Activated CD4-positive, alpha-beta T cell treated with anti-CD3 and anti-CD28 coated beads for 48 hours (primary cell): ENCODE measurements at regions not wholly inside any gene's neighbourhood (a gene's known extent, or its start where the extent isn't known, plus 50 kb on each side); places are given as distances from the start of the nearest gene placed in this dataset.

Experiments
- DNase-seq: peaks from one replicate; pipeline ENCODE4 v3.0.0-alpha.2; 2020

DNA sequence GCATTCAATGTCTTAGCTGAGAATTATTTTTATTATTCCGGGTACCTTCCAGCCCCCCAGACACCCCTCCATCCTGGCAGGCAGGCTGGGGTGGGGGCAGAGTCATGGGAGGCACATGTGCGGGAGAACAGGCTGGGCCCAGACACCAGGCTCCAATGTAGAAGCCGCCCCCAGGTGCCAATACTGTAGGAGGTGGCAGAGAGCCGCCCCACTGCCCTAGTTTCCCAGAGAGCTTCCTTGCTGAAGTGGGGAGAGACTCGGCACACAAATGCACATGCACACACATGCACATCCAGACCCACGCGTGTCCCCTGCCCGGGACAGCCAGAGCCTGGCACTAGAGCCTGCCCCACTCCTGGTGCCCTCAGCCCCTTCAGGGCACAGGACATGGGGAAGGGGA is 98.4 kb upstream of the LINGO1 start:
- DNase-seq, result no peak

DNA sequence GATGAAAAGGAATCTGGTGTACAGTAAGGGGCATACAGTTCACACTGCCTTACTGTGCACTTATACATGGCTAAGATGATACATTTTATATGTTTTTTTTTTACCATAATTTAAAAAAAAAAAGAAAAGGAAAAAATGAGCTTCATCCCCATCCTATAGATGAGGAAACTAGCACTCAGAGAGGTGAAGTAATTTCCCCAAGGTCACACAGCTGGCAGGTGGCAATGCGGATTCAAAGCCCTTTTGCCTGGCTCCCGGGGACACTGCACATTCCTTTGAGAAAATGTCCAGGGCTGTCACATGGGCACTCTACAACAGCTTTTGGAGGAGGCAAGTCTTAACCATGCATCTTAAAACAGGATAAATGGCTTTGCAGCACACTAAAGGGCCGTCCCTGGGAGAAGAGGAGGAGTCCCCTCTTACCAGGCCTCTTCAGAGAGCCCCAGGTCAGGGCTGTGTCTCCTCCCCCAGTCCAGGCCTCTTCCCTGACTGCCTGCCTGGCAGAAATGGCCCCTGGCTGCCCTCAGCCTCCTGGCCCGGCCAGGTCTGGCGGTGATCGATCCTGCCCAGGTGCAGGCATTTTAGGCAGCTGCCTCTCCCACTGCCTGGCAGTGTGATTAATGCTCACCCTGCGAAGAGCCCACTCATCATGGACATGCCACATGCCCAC is 95.1 kb upstream of the LINGO1 start:
- DNase-seq, result no peak

DNA sequence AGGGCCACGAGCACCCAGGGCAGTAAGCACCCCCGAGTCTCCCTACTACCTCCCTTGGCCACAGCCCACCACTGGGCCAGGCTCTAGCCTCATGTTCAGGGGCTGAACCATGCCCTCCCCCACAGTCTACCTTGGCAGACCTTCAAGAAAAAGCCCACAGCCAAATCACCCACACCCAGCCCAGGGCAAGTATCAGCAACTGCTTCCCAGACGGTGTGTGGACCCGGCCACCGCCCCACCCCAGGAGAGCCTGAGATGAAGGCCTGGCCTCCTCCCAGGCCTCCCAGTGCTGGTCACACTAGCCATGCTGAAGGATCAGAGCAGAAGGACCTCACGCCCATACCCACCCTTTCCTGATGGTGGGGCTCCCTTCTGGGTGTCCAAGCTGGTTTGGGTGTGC is 92.0 kb upstream of the LINGO1 start:
- DNase-seq, result no peak

DNA sequence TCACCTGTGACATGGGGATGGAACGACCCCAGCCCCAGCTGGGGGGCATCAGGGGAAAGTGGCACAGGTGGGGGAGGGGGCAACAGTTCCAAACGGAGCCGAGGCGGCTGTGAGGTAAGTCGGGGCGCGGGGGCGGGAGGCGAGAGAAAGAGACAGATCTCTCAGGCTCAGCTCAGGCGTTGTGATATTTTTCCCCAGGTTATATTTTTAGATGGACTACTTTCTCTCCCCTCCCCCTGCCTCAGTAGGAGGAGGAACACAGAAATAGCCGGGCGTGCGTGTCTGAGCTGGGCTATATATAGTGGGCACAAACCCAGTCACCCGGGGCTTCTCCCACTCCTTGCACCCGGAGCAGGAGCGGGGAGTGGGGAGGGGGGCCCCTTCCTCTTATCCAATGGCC is 91.0 kb upstream of the LINGO1 start:
- no peak for DNase-seq

DNA sequence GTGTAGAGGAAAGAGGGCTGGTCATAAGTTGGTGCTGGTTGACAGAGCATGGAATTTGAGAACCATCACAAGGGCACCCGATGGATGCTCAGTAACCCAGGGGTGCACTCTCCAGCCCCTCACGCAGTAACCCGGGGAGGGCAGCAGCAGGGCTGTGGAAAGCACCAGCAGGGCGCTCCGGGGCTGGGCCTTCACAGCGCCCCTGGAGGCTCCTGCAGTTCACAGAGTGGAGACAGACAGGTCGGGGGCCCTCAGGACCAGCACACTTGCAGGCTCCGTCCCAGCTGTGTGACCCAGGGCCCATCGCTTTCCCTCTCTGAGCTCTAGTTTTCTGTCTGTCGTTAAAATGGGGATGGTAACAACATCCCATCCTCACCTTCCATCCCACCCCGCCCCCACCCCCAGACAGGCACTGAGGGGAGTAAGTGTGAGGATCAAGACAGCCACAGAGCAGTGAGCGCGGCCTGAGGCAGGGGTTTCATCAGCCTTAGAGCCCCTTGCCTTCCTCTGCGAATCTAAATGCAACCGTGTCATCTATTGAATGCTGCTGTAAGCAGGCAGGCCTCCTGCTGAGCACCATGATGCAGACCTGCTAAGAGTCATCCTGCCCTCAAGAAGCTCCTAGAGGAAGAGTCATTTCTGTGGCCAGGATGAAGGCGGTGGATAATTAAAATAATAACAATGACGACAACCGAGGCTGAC is 90.2 kb upstream of the LINGO1 start:
- no peak for DNase-seq

DNA sequence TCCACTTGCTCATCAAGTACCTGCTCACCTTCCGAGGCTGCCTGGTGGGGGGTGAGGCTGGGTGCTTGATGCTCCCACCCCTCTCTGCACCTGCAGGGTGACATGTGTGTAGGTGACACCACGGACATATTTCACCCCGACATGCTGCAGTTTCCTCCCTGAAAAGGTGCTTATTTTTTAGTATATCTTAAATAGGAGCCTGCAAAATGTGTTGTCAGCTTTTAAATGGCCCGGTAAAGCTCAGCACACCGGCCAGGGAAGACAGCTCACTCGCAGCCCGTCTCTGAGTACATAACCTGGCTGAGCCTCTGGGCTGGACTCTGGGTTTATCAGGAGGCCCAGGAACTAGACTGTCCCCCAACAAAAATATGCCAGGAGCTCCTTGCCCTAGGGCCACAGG is 89.3 kb upstream of the LINGO1 start:
- DNase-seq, result no peak

DNA sequence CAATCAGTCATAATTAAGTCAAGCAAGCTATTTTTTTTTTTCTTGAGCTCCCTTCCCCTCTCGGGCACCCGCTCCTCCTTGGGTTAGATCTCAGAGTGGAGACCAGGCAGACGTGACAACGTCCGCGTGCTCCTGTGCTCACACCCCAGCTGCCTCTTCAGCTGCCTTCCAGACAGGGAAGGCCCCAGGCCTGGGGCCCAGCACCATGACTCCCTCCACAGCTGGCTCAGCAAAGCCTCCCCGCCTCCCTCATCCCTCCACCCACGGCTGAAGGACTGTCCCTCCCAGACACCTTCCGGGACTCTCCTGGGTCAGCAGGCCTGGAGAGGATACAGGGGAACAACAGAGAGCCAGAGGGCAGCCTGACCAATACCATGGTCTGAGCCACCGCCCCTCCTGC is 87.9 kb upstream of the LINGO1 start:
- no peak for DNase-seq

DNA sequence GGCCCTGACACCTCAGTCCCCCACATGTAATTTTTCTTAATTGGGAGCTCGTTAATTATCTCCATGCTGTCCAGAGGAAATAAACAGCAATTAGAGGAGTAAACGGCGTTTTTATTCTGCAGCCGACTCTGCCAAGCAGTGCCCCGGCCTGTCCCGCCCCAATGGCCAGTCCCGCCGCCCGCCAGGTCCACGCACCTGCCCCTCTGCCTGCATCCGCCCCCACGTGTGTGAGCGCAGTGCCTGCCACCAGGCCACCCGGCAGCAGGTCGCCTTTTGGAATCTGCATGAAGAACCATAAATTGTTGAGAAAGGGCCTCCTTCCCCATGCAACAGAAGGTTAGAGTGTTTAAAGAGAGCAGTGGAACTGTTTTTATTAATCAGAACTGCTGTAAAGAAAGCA is 87.5 kb upstream of the LINGO1 start:
- DNase-seq, result no peak

DNA sequence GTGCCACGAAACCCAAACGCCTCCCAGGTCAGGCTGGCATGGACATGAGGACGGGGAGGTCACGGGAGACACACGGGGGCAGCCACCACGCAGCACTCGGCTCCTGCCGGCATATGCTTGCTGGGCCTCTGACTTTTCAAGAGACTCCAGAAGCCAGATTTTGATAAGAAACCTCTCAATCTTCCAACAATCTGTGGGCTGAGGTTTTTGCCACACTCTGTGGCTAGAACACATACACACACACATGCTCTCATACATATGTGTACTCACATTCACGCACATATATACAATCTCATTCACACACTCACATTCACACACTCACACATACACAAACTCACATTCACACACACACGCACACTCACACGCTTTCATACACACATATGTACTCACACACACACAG is 86.7 kb upstream of the LINGO1 start:
- DNase-seq, result no peak

DNA sequence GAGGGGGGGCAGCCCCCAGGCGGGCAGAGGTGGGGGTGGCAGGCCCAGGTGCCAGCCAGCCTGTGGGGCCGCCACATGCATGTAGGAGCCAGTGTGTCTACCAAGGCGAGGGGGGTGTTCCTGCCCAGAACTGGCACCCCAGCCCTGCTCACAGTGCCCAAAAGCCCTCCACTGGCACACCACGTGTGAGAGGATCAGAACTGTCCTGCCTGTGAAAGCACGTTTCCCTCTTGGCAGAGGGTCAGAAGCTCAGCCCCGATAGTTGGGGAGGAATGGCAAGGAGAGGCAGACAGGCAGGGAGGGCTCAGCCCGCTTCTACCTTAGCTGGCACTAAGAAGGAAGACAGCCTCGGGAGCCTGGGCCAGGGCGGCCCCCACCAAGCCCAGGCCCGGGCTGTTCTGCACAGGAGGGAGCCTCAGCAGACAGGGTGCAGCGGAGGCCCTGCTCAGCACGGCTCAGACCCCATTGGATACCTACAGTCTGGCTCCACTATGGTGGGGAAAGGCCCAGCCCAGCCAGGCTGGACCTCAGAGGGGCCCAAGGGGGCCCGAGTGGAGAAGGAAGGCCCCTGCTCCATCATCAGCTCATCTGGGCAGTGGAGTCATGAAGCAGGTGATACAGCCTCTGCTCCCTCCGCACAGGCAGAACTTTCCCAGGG is 84.8 kb upstream of the LINGO1 start:
- DNase-seq, result no peak

DNA sequence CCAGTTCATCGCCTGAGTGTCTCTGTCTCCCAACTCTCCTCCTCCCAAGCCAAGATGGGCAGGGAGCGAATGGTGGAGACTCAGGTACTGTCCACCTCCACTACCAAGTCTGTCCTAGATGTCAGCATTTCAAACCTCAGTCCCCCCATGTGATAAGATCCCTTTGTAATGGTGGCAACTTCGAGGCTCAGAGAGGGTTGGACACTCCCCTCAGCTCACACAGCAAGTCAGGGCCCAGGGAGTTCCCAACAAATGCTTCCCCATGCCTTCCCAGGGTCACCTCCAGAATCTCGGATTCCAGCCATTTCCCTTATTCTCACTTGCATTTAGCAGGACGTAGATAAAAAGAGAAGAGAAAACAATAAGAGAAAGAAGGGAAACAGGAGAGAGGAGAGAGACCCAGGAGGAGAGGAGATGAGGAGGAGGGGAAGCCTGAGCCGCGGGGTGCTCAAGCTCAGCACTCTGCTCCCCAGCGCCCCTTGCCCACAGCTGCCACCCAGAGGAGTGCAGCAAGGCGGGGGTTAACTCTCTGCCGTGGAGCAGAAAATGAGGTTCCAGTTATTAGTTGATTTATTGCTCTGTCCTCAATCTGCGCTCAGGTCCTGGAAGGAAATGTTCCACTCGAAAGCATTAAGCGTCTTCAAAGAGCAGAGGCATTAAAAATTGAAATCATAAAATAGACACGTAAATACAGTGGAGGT is 84.1 kb upstream of the LINGO1 start:
- DNase-seq, result no peak

DNA sequence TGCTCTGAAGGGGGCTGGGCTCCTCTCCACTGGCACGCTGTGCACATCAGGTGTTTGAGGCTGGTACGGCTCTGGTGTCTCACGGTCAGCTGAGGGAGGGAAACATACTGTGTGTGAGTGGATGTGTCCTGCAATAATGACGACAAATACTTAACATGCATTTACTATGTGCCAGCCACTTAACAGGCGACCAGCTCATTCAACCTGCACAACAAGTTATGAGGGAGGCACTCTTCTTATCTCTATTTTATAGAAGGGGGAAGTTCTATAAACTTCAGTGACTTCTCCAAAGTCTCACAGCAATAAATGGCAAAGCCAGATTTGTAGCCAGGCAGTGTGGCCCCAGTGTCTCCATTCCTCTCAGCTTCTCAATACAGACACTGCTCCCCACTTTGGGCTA is 83.1 kb upstream of the LINGO1 start:
- DNase-seq, result no peak

DNA sequence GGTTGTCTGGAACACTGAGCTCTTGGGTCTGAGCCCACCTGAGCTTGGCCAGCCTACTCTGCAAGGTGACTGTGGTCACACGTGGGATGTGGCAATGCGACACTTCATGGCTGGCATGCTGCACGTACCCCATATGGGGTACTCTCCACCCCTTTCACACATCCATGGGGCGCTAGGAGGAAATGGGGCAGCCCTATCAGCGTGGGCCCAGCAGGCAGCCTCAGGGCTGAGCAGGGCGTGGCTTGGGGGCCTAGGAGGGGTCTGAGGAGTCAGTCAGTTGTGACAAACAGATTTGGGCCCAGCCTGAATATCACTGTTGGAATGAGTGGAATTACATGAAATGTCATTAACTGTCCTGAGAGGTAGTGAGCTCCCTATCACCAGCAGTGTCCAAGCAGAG is 82.3 kb upstream of the LINGO1 start:
- DNase-seq, result no peak

DNA sequence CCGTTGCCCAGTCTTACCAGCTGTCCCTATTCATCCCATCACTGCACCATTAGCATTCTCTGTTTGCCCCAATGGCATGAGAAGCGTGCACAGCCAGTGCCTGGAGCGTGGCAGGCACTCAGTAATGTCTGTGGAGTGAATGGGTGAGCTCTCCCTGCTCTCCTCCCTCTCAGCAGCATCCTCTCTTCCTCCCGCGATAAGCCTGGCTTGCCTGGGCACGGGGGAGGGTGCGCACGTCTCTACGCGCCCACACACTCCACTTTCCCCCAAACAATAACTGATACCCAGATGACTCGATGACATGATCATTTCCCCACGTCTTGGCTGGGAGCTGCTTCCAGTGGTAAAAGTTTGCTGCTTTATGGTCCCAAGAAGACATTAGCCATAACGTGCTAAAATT is 81.8 kb upstream of the LINGO1 start:
- no peak for DNase-seq

DNA sequence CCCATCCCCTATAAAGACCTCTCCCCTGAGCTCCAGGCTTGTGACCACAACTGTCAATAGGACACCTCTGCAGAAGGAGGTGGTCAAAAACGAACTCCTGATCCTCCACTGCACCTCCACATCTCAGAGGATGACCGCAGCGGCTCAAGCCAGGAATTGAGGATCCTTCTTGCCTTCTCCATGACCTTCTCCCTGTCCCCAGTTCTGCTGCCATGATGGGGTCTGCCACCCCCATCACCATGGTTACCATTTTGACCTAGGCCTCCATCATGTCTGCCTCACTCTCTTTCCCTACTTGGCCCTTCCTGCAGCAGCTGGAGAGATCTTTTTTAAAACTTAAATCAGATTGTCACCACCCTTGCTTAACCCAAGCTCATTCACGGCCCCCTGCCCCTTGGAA is 81.3 kb upstream of the LINGO1 start:
- no peak for DNase-seq

DNA sequence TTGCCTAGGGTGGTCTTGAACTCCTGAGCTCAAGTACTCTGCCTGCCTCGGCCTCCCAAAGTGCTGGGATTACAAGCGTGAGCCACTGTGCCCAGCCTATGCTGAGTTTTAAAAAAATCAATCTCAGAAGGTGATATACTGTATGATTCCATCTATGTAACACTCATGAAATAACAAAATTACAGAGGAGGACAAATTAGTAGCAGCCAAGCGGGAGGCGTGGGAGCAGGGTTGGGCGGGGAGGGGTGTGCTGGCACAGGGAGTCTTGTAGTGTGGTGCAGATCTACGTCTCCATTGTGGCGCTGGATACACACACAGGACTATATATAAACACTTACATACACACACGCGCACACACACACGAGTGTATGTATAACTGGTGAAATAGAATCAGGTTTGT is 80.6 kb upstream of the LINGO1 start:
- DNase-seq, result no peak

DNA sequence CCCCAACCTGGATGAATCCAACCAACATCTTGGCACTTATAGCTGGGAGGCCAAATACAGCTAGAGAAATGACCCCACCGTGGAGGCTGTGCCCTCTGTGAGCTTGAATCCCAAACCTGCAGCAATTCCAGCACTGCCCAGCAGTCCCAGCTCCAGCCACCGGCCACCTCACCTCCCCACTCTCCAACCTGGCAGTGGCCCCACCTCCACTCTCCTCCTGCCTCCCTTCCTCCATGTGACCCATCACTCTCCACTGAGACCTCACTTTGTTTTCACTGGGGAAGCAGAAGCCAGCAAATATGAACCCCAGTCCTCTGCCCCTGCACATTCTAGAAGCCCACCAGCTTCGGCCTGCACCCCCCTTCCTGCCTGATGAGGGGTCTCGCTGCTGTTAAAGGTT is 79.7 kb upstream of the LINGO1 start:
- DNase-seq, result no peak

DNA sequence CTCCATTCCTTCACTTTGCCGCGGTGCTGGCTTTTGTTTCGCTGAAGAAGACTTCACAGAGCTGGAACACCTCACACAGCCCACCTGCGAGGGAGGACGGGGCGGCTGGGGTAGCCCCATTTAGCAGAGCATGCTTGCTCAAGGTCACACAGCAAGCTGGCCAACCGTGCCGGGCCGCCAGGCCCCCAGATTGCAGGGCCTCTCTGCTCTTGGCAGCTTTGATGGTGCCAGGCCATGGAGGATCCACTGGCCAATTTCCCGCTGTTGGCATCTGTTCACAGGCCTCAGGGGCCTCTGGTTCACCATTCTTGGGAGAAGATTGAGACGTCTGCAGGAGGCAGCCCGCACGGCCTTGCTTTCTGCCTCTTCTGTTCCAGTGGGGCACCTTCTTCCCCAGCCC is 77.9 kb upstream of the LINGO1 start:
- DNase-seq, result no peak

DNA sequence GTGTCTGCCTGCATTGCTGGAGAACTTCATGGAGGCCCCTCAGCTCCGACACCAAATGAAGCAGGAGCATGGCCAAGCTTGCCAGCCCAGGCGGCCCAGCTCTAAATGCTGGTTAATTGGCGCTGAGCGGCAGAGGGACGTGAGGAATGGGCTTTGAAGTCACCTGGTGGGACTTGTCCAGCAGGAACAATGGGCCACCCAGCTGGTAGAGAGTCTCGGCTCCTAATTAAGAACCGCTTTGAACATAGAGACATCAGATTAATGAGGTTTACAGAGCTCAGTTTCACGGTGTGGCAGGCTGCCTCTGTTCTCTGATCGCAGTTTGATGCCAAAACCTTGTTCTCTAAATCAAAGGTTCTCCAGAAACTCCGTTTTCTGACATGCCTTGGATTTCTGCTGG is 77.5 kb upstream of the LINGO1 start:
- no peak for DNase-seq

DNA sequence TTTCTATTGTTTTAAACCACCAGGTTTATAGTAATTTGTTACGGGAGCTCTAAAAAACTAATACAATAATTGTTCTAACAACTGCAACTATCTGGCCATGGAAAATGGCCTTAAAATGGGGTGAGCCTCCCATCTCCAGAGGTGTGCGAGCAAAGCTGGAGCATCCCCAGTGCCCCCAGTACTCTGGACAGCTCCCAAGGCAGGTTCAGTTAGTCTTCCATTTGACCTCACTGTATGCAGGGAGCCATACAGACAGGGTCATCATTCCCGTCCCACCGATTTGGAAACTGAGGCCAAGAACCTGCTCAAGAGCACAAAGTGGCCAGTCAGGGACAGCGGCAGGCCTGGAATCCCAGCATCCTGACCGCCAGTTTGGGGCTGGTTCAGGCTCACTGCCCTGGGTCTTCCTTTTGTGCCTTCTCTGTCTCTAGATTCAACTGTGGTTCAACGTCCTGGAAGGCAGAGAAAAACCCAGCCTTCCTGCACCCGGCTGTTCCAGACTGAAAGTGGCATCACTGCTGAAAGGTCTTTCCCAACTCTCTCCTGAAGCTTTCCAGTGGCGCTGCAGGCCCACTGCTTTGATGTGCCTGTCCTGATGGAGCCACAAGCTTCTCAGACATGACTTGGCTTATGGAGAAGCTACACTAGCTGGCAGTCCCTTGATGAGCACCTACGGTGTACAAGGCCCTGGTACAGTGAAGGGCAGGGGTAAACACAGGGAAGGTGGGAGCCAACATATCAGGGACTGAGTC is 76.6 kb upstream of the LINGO1 start:
- no peak for DNase-seq

DNA sequence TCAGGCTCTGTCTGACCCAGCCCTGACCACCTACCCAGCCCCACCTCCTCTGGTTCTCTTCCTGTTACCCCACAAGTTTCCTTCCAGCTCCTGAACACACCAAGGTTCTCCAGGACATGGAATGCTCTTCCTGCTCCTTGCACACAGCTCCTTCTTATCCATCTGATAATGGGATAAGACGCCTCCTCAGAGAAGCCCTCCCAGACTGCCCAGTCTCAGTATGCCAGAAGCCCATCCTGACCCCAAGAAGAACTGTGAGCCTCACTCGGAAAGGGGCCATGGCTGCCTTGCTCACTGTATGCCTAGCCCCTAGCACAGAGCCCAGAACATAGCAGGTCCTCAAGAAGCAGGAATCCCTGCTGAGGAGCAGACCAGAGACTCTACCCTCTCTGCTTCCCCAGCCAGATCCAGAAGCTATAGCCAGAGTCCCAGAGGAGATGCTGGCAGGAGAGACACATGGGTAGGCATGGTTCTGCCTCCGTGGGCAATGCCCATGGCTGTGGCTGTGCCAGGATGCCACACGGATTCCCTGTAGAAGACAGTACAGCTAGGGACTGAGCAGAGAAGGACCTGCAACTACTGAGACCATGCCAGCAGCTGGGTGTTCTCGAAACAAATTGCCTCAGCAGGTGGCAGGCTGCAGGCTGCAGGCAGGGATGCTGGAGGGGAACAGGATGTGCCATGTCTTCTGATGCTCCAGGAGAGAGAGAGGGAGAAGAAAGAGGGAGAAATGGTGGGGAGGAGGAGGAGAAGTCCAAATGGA is 74.0 kb upstream of the LINGO1 start:
- no peak for DNase-seq

DNA sequence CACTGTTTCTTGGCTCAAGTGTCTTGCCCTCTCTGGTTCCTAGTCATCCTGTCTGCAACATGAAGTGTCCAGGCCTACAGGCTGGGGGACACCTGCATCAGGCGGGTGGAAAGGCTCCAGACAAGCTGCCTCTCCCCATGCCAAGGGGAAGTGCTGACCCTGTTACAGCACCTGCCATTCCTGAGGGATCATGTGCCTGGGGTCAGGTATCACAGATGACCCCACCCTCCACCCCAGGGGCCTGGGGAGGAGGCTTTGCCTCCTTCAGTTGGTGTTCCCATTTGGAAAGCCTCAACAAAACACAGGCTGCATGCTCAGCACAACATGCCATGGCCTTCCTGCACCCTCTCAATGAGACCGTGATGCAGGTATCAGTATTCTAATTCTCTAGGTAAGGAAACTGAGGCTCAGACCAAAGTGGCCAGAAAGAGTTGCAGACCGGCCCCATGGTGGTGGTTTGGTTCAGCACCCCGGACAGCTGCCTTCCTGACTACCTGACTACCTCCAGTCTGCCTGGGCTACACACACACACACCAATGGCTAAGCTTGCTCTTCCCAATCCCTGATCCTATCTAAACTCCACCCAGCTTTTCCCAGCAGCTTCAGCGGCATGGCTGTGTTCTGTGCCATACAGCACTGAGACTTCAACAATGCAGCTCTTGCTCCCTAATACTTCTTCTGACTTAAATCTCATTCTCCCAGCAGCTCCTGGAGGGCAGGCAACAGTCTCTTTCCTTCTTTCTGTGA is 69.7 kb upstream of the LINGO1 start:
- peak; percentile 8 for DNase-seq
